GM19467 (cell line): ENCODE measurements at regions not wholly inside any gene's neighbourhood (a gene's known extent, or its start where the extent isn't known, plus 50 kb on each side); places are given as distances from the start of the nearest gene placed in this dataset.
"Not testable (repeated sequence)": the region's sequence is repeated elsewhere in the genome, so short reads cannot be mapped to it uniquely, and the experiment has no call there.

Experiments used
- ATAC-seq: cut with Tn5 transposase; IDR thresholded peaks from one replicate; pipeline ENCODE4 v1.9.1; 2021; ENCODE audit warnings: mild to moderate bottlenecking, moderate library complexity; ENCODE audit not compliant: unreplicated experiment

GRCh38 chr2:143890798-143891197, 629.1 kb downstream of the ZEB2 start:
- ATAC-seq = no peak

- no peak for ATAC-seq
Observed at GRCh38 chr2:143889216-143889615, 630.7 kb downstream of the ZEB2 start.

GRCh38 chr2:143885461-143885860, 634.5 kb downstream of the ZEB2 start:
- ATAC-seq = no peak

GRCh38 chr2:143881246-143881645, 638.7 kb downstream of the ZEB2 start:
- ATAC-seq = no peak

GRCh38 chr2:143877876-143878530, 641.9 kb downstream of the ZEB2 start:
- no peak for ATAC-seq

GRCh38 chr2:143877056-143877455, 642.9 kb downstream of the ZEB2 start:
- no peak for ATAC-seq

- ATAC-seq = no peak
Observed at GRCh38 chr2:143875295-143876233, 644.4 kb downstream of the ZEB2 start.

- no peak for ATAC-seq
Observed at GRCh38 chr2:143873886-143874285, 646.0 kb downstream of the ZEB2 start.

GRCh38 chr2:143870696-143871095, 649.2 kb downstream of the ZEB2 start:
- ATAC-seq = no peak

- no peak for ATAC-seq
Observed at GRCh38 chr2:143856978-143857377, 662.9 kb downstream of the ZEB2 start.

- ATAC-seq = no peak
Observed at GRCh38 chr2:143852759-143853158, 667.2 kb downstream of the ZEB2 start.

GRCh38 chr2:143850084-143850483, 669.8 kb downstream of the ZEB2 start:
- ATAC-seq = no peak

GRCh38 chr2:143847257-143847656, 672.7 kb downstream of the ZEB2 start:
- ATAC-seq = no peak

GRCh38 chr2:143844986-143845385, 674.9 kb downstream of the ZEB2 start:
- no peak for ATAC-seq

- no peak for ATAC-seq
Observed at GRCh38 chr2:143843686-143844085, 676.2 kb downstream of the ZEB2 start.

GRCh38 chr2:143842836-143843235, 677.1 kb downstream of the ZEB2 start:
- ATAC-seq = no peak

GRCh38 chr2:143841935-143842334, 678.0 kb downstream of the ZEB2 start:
- ATAC-seq = no peak

- ATAC-seq = no peak
Observed at GRCh38 chr2:143840601-143841000, 679.3 kb downstream of the ZEB2 start.

- ATAC-seq = no peak
Observed at GRCh38 chr2:143840194-143840593, 679.7 kb downstream of the ZEB2 start.

GRCh38 chr2:143839456-143839855, 680.5 kb downstream of the ZEB2 start:
- ATAC-seq = no peak

GRCh38 chr2:143837055-143837454, 682.9 kb downstream of the ZEB2 start:
- ATAC-seq = not testable (repeated sequence)

GRCh38 chr2:143835481-143835880, 684.4 kb downstream of the ZEB2 start:
- ATAC-seq = no peak
